AG08396 (cell line): ENCODE measurements at regions not wholly inside any gene's neighbourhood (a gene's known extent, or its start where the extent isn't known, plus 50 kb on each side); places are given as distances from the start of the nearest gene placed in this dataset.
A peak's percentile ranks its signal among the peaks of the same experiment; 100 is the strongest.

ENCODE experiments used
- DNase-seq: peaks from one replicate; pipeline ENCODE4 v3.0.0; 2012; ENCODE audit warnings: low spot score, mixed read lengths

DNA sequence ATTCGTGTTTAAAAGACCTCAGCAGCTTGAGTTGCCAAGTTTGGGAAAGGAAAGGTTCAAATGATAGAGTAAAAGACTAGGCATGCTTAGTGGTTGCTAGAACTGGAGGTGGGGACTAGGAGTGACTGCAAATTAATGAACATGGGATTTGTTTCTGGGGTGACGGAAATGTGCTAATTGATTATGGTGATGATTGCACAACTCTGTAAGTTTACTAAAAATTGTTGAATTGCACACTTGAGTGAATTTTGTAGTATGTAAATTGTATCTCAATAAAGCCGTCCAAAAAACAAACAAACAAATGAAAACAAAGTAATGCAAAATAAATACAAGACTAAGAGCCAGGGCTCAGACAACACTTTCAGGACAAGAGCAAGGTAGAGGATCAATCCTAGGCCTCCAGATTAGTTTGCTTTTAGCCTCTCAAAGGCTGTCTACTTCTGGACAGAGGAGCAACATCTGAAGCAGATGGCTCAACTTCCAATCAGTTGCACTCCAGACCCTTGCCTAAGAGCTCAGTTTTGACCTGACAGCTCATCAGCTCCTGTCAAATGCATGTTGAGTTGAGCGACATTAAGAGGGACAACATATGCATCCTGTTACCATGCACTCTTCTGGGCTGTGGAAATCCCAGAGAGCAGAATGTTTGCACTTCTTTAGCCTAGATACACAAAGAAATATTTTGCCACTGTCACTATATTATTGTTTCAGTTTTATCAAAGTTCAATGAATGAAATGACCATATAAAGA lies 111.2 kb upstream of the ASIC2 start:
- DNase-seq = no peak

DNA sequence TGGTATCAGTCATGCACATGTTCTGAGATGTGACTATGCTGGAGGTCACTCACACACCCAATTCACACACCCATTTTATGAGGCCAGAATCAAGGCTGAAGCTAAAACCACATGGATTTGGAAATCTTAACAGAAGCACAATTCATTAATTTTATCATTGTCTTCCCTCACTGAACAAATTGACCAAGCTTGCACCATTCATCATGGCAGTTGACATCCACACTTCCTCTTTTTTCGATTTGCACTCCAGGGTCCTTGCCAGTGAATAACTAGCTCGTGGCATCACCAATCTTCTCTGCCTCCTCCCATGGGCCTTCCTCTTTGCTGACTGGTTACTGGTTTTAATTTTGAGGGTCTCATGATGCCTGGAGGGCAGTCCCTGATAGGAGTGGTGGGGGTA lies 123.0 kb upstream of the ASIC2 start:
- DNase-seq = no peak

DNA sequence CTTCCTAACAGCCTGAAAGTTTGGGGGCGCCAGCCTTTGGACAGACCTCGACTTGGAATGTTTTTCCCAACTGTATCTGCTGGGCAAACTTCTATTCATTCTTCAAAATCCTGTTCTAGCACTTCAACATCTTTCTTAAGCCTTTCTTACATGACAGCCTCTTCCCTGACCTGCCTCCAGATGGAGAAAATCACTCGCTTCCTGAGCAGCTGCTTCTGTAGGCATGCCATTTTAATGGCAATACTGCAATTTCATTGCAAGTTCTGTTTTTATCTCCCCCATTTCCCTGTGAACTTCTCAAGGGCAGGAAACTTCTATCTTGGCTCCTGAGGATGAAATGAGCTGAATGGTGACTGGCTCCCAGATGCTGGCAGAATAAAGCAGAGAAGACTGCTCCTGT lies 128.8 kb upstream of the ASIC2 start:
- no peak for DNase-seq

DNA sequence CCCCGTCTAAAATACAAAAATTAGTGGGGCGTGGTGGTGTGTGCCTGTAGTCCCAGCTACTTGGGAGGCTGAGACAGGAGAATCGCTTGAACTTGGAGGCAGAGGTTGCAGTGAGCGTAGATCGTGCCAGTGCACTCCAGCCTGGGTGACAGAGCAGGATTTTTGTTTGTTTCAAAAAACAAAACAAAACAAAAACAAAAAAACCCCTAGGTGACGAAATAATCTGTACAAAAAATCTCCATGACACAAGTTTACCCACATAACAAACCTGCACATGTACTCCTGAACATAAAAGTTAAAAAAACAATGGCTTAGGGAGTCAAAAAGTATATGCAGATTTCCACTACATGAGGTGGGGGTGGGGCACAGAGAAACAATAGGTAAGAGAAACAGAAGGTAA lies 140.5 kb upstream of the ASIC2 start:
- no peak for DNase-seq

DNA sequence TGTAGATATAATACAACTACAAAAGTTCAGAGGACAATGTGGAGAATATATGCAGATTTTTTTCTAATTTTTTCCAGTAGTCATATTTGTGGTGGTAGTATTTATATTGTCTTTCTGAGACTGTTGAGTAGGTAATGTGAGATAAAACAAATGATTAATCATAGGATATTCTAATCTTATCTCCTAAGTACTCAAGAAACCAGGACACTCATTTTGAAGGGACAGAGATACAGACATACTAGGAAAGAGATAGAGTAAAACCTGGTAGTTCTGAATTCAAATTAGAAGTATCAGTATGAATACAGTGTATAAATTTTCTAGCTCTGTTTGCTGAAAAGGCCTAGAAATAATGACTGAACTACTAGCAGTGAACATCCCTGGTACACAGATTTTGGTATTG lies 141.7 kb upstream of the ASIC2 start:
- DNase-seq = no peak

DNA sequence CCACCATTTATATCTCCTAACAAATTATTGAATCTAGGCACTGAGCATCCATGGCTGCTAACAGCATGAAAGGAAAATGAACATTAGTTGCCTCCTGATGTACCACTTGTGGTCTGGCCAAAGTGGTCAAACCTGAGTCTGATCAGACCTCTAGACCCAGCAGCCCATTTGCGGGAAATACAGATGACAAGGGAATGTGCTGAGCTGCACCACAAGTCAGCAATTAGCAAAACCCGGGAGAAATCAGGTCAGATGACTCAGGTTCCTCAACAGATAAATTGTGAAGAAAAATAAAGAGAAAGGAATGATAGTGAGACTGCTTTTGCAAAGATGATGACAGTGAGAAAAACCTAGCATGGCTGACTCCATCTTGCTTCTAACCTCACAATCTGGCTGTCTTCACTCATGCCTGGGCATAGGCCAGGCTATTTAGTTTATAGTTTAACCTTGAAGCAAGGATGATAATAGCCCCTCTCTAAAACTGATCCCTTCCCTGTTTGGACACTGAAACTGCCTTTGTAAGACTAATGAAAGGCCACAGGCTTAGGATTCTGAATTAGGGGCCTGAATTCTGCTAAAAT lies 142.7 kb upstream of the ASIC2 start:
- no peak for DNase-seq

DNA sequence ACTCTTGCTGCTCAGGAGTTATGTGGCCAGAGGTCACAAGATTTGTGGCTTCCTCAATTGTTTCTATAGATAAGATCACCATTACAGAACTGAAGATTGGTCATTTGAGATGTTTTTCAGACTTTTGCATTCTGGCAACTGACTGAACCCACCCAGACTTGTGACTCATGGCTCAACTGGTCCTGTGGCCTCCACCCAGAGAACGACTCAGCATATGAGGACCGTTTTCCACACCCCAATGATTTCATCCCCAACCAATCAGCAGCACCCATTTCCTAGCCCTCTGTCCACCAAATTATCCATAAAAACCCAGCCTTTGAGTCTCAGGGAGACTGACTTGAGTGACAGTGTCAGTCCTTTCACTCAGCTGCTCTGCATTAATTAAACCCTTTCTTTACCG lies 143.2 kb upstream of the ASIC2 start:
- no peak for DNase-seq

DNA sequence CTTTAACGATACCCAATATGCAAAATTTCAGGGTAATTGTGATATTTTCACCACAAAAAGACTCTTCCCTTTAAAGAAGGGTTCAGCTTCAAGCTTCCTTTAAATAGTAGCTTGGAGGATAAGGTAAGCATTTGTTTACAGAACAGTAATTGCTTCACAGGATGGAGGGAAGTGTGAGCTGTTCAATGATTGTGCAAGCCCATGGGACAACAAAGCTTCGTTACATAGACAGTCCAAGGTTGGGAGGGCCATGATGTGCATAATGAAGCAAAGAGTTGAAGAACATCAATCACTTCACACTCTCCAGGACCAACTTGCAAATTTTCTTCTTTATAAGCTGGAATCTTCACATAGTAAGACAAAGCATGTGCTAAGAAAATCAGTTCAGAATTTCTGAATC lies 145.0 kb upstream of the ASIC2 start:
- DNase-seq = no peak

DNA sequence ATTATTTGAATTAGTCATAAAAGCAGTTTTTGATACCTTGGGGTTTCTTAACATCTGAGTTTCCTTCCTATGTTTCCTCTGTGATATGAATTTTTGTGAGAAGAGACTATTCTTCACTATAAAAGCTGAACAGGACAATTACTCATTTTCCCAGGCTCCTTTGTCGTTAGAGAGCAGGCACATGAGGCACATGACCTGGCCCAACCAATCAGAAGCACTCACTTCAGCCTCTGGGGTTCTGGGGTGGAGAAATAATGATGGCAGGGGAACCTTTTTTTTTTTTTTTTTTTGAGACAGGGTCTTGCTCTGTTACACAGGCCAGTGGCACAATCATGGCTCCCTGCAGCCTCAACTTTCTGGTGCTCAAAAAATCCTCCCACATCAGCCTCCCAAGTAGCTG lies 145.5 kb upstream of the ASIC2 start:
- no peak for DNase-seq

DNA sequence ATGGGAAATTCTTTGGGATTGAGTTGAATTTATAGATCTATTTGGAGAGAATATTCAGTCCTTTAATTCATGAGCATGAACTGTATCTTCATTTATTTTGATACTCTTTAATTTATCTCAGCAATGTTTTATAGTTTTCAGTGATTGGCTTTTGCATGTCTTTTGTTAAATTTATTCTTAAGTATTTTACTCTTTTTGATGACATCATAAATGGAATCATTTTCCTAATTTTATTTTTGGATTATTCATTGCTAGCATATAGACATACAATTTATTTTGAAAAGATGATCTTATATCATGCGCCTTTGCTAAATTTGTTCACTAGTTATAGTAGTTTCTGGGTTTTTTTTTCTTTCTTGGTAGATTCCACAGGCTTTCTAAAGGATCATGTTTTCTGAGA lies 149.2 kb upstream of the ASIC2 start:
- no peak for DNase-seq

DNA sequence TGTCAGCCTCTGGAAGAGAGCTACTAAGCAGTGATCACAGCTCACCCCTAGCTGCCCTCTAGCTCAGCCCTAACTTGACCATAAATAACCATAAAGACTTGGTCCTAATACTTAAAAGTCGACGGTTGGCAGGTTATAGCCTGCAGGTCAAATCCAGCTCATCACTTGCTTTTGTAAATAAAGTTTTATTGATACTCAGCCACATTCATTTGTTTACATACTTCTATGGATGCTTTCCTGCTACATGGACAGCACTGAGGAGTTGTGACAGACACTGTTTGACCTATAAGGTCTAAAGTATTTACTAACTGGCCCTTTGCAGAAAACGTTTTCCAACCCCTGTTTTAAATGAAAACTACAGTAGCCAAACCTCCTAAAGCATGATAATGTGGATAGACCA lies 151.6 kb upstream of the ASIC2 start:
- no peak for DNase-seq

DNA sequence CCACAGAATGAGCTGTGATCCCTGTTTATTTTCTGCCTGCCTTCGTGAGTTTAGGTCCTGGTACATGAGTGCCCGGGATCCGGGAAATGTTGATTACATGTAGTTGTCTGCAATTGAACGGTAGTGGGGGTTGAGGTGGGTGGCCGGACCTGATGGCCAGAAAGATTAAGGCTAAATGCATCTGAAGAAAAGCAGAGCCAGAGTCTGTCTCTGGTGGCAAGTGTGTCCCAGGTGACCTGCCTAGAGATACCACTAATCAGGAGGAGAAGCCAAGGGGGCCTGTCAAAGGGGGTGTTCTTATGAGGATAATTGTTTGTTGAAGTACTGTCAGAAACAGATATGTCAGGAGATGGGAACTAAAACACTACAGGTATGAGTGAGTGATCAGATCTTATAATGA lies 154.0 kb upstream of the ASIC2 start:
- DNase-seq = no peak

DNA sequence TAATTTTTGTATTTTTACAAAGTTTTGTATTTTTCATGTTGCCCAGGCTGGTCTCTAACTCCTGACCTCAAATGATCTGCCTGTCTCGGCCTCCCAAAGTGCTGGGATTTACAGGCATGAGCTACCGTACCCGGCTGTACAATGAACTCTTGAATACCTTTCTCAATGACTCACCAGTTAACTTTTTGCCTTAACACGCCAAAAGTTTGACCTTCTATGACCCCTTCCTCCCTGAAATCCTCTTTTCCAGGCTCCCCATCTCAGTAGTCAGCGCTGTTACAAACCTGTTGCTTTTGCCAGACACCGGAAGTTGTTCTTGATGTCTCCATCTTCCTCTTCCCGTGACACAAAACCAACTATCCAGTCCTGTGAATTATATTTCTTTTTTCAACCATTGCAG lies 158.1 kb upstream of the ASIC2 start:
- no peak for DNase-seq

DNA sequence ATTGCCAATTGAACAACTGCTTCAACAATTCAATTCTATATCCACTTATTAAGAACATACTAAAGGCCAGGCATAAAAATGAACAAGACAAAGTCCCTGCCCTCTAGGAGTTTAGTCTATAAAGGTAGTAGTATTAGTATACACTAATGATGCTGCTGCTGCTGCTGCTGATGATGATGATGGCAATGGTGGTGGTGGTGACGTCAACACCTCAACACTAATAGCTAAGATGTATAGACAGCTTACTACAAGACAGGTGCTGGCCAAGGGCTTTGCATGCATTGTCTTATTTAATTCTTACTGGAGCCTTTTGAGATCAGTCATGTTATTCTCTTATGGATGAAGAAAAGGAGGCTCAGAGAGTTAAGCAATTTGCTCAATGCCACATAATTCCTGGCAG lies 164.4 kb upstream of the ASIC2 start:
- DNase-seq = no peak

DNA sequence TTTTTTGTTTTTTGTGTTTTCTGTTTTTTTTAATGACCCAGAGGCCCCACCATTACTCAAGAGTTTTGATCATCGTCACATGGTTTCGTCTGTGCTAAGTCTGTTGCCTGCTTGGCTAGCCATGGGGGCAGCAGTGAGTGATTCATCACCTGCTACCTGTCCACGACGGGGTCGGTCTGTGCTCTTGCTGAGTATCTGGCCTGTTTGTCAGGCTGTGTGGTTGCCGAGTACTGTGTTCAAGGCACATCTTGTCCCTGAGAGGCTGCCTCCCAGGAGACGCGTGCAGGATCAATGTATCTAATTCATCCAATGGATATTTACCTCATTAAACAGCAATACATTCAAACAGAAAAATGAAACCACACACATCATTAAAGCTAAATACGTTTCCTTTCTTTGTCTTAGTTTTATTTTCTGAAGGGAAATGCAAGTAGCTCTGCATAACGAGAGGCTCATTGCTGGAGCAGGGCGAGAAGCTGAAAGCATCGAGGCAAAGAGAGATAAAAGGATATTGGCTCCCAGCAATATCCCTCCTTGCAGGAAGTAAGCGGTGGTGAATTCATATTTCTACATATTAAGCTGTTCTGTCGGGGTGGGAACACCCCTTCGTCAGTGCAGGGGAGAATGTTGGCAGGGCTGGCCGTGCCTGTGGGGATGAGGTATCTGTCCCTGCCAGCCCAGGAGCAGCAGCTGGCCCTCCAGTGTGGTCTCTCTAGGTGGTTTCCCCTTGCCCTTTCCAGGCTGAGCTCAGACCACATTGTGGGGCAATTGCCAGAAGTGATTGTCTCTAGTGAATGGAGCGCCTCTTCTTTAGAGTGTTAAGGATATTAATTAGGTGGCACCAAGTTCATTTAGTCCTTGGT lies 166.2 kb upstream of the ASIC2 start:
- no peak for DNase-seq

DNA sequence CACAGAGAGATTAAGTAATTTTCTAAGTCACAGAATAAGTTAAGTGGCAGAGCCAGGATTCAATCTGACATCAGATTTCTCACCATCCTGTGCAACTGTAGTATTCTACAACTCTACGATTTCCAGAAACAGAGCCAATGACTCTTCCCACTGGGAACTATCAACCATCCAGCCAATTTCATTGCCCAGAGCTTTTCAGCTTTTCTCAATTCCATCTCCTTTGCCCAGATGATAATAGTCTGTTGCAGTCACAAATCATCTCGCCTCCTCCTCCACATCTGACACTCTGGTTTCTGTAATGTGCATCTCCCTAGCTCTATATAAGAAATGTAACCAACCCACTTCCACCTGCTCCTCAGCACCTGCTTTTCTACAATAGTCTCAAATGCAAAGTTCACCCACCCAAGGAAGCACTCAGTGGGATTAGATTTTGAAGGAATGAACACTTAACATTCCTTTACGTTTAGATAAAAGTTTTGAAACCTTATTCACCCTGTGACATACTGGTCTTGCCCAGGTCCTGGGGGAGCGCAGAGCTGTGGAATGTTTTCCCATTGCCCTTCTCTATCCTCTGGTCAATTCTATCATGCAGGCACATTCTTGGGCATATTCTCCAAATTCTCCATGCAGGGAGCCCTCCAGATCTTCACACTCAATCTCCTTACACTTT lies 167.8 kb upstream of the ASIC2 start:
- no peak for DNase-seq

DNA sequence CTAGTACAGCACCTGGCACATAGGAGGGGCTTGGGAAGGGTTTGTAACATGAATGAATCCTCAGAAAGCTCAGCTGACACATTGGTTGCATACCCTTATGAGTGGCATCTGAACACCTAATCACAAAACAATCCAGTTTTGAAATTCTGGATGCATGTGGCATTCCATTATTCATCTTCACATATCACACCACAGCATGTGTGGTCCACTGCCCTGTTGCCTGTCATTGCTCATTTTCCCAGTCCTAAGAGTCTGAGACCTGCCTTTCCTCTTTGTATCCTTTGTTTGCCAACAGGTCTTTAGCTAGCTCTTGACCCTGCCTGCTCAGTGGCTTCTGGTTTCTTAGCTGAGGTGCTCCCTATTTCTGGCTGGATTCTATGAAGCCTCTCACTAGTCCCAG lies 170.8 kb upstream of the ASIC2 start:
- DNase-seq = no peak

DNA sequence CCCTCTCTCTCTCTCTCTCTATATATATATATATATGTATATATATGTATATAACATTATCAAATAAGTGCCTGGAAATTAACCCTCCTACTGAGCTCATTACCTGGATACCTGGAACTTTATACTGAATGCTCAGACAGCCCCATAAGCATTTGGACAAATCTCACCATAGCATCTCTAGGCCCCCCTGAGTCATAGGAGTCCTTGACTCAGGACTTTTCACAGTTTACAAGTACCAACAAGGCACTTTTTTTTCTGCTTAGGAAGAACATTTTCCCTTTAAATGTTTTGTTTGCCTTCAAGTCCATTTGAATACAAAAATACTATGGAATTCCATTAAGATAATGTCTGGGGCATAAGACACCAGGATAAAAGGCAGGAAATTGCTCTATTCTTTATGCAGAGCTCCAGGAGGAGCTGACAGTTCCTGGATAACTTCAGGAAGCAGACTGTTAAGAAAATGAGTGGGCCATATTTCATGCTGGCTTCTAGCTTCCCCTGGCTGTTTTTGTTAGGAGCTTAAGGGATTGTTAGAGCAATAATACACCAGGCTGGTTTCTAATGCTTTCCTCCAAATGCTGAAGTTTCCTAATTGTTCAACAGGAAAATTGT lies 171.7 kb upstream of the ASIC2 start:
- no peak for DNase-seq

DNA sequence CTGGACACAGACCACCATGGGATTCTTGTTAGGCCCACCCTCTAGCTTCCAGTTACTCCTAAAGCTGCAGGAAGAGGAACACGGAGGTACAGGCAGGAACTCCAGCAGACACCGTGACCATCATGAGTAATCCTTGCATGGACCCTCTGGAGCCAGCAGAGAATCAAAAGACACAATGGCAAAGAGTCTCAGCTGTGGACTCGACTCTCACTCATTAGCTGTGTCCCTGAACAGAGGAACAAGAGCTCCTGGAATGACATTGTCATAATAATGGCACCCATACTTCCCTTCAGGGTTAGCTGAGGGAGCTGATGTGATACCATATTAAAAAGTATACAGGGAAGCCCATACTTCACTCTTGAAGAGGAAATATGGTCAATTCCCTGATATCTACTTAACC lies 176.3 kb upstream of the ASIC2 start:
- DNase-seq = no peak

DNA sequence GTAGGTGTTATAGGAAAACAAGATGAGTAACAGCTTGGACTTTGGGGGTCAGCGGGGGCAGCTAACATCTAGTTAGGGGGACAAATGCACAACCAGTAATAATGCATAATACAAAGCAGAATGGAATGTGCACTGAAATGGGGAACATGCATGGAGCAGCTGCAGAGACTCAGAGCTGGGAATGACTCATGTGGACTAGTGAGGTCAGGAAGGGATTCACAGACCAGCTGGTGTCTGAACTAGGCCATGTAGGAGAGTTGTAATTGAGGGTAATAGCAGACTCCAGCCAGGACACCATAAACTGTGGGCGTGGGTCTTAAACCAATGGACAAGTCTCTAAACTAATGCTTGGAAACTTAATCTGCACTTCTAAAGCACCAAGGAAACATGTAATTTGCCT lies 176.8 kb upstream of the ASIC2 start:
- DNase-seq = peak; percentile 17

DNA sequence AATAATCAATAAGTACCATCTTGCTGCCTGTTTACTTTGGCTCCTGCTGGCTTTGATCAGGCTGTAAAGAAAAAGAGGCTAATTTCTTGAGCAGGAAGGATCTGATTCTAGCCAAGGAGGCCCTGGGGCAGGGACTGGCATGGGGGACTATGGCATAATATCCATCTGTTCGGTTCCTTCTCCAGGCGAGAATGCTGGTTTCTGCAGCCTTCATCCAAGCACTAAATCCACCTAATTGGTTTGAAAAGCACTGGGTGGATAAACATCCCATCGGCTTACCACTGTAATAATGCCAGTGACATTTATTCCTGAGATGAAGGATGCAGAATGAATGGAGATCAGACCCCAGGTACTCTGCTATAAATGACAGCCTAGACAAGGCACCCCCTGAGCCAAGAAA lies 180.0 kb upstream of the ASIC2 start:
- no peak for DNase-seq

DNA sequence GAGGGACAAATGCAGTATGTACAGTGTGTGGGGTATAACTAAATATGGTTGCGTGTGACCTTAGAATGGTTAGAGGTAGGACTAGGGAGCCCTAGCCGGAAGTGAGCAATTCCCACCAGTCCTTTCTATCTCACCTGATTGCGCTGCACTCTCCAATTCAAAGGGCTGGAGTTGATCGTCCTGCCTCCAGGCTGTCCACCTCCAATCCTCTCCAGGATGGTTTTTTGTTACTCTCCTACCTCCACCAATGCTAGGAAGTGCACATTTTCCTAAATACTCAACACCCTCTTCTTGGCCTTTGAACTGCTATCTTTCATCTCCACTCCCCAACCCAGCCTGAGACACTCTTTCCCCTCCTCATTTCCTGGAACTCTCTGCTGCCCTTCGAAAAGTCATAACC lies 181.7 kb upstream of the ASIC2 start:
- DNase-seq = no peak
